ENCODE measurements at regions not wholly inside any gene's neighbourhood (a gene's known extent, or its start where the extent isn't known, plus 50 kb on each side); places are given as distances from the start of the nearest gene placed in this dataset.

GRCh38 chr18:54433368-54433767 is 75.7 kb downstream of the C18orf54 start:
- BruUV-seq (replicated peaks), result no TSS peak
- H2AFZ ChIP-seq (ENCODE audit: low read length), result no peak overlapping the region
- CTCF ChIA-PET, result no interaction called here
- H3K9ac ChIP-seq (ENCODE audit: low read length), result no peak overlapping the region
- ATAC-seq (no peak), DNase-seq (no peak)
- TF ChIP-seq EZH2 (IDR thresholded peaks at IDR 0.05; ENCODE audit: low read length, unreplicated experiment), result no peak
- TF ChIP-seq EZH2phosphoT487 (IDR thresholded peaks at IDR 0.05; ENCODE audit: borderline replicate concordance, low read length), result no peak
- TF ChIP-seq CTCF (conservative IDR thresholded peaks at IDR 0.05; ENCODE audit: low read depth, low read length), result no peak
- no peaks in the 10 kb centered on the region for H3K79me2 ChIP-seq (ENCODE audit: low read length)
- H3F3A ChIP-seq (ENCODE audit: low read length, unreplicated experiment), result no peaks in the 10 kb centered on the region
- H3K4me1 ChIP-seq (ENCODE audit: insufficient read depth, low read length), result no peaks in the 10 kb centered on the region
- no peaks in the 10 kb centered on the region for H3K9me2 ChIP-seq (replicated peaks; ENCODE audit: low read length)
- H3K4me2 ChIP-seq (ENCODE audit: low read length), result no peak overlapping the region
- H3K9me3 ChIP-seq (ENCODE audit: low read length), result no peaks in the 10 kb centered on the region
- H3K4me3 ChIP-seq (ENCODE audit: low read length), result no peak overlapping the region
- no peaks in the 10 kb centered on the region for H4K20me1 ChIP-seq (ENCODE audit: low read length)
- POLR2A ChIA-PET (ENCODE audit: unreplicated experiment), result no interaction called here
- intact Hi-C loops (cut with micrococcal nuclease), result no loop called here
- H3K36me3 ChIP-seq (ENCODE audit: low read depth, low read length), result no peaks in the 10 kb centered on the region
- no peak overlapping the region for H3K27ac ChIP-seq (ENCODE audit: low read length)
- peaks cover 20% of the 10 kb centered on the region for H3K27me3 ChIP-seq (ENCODE audit: low read length)

DNA sequence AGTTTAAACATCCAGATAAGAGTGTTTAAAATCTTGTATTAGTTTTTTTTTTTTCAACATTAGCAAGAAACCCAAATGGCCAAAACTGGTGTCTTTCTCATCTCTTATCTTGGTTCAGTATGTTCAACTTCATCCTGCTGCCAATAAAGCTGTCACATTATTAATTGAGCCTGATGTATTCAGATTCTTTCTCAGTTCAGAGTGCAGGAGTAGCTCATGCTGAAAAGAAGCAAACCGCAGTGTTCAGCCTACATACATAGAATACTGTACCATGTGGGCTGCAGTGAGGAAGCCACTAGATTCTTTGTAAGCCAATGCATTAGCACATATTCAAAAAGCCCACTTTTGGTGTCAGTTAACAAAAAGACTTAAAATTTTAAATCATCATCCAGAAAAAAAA is 76.2 kb downstream of the C18orf54 start:
- TF ChIP-seq EZH2phosphoT487 (IDR thresholded peaks at IDR 0.05; ENCODE audit: borderline replicate concordance, low read length) (no peak), CTCF (conservative IDR thresholded peaks at IDR 0.05; ENCODE audit: low read depth, low read length) (no peak)
- Histone ChIP-seq H3K9me3 (ENCODE audit: low read length) (no peaks in the 10 kb centered on the region), H3K27me3 (ENCODE audit: low read length) (peaks cover 24% of the 10 kb centered on the region), H3F3A (ENCODE audit: low read length, unreplicated experiment) (no peaks in the 10 kb centered on the region), H3K9me2 (replicated peaks; ENCODE audit: low read length) (no peaks in the 10 kb centered on the region), H3K4me3 (ENCODE audit: low read length) (no peak overlapping the region), H3K4me1 (ENCODE audit: insufficient read depth, low read length) (no peaks in the 10 kb centered on the region), H2AFZ (ENCODE audit: low read length) (no peak overlapping the region), H3K79me2 (ENCODE audit: low read length) (no peaks in the 10 kb centered on the region), H3K4me2 (ENCODE audit: low read length) (no peak overlapping the region), H3K9ac (ENCODE audit: low read length) (no peak overlapping the region), H4K20me1 (ENCODE audit: low read length) (no peaks in the 10 kb centered on the region), H3K27ac (ENCODE audit: low read length) (no peak overlapping the region), H3K36me3 (ENCODE audit: low read depth, low read length) (no peaks in the 10 kb centered on the region)
- intact Hi-C loops (cut with micrococcal nuclease), result no loop called here
- POLR2A ChIA-PET (ENCODE audit: unreplicated experiment), result no interaction called here
- ATAC-seq (no peak), DNase-seq (no peak)
- BruUV-seq (replicated peaks), result no TSS peak
- CTCF ChIA-PET, result no interaction called here

DNA sequence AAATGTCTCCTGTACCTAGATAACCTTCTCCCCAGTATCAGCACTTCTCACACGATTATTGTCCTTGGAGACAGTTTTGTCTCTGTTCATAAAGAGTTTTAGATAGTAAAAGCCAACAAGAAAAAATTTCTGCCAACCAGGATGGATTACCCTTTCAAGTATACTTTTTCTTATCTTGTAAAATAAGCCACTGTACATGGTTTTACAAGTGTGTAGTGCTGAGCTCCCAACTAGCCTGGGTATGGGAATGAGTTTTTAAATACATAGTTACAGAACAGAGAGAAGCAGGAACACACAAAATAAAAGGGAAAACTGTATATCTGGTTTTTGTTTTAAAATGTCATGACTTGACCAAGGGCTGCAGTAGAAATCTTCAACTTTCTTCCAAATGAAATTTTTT is 76.7 kb downstream of the C18orf54 start:
- Histone ChIP-seq H3F3A (ENCODE audit: low read length, unreplicated experiment) (no peaks in the 10 kb centered on the region), H3K4me1 (ENCODE audit: insufficient read depth, low read length) (no peaks in the 10 kb centered on the region), H2AFZ (ENCODE audit: low read length) (no peak overlapping the region), H4K20me1 (ENCODE audit: low read length) (no peaks in the 10 kb centered on the region), H3K27me3 (ENCODE audit: low read length) (peaks cover 25% of the 10 kb centered on the region), H3K9me3 (ENCODE audit: low read length) (no peaks in the 10 kb centered on the region), H3K4me2 (ENCODE audit: low read length) (no peak overlapping the region), H3K36me3 (ENCODE audit: low read depth, low read length) (no peaks in the 10 kb centered on the region), H3K9me2 (replicated peaks; ENCODE audit: low read length) (no peaks in the 10 kb centered on the region), H3K79me2 (ENCODE audit: low read length) (no peaks in the 10 kb centered on the region), H3K4me3 (ENCODE audit: low read length) (no peak overlapping the region), H3K9ac (ENCODE audit: low read length) (no peak overlapping the region), H3K27ac (ENCODE audit: low read length) (no peak overlapping the region)
- POLR2A ChIA-PET (ENCODE audit: unreplicated experiment), result no interaction called here
- CTCF ChIA-PET, result no interaction called here
- intact Hi-C loops (cut with micrococcal nuclease), result no loop called here
- no peak for ATAC-seq
- TF ChIP-seq EZH2phosphoT487 (IDR thresholded peaks at IDR 0.05; ENCODE audit: borderline replicate concordance, low read length), result no peak
- TF ChIP-seq CTCF (conservative IDR thresholded peaks at IDR 0.05; ENCODE audit: low read depth, low read length), result no peak
- no peak for TF ChIP-seq EZH2 (IDR thresholded peaks at IDR 0.05; ENCODE audit: low read length, unreplicated experiment)
- no peak for DNase-seq
- no TSS peak for BruUV-seq (replicated peaks)

All from PC-3 (cell line).